ENCODE measurements at regions not wholly inside any gene's neighbourhood (a gene's known extent, or its start where the extent isn't known, plus 50 kb on each side); places are given as distances from the start of the nearest gene placed in this dataset.

GRCh38 chrX:9180623-9181022 lies 146.7 kb upstream of the FAM9B start:
- H3K79me2 ChIP-seq (ENCODE audit: control insufficient read depth, insufficient read depth, low read length): no peaks in the 10 kb centered on the region
- no peaks in the 10 kb centered on the region for H3K4me1 Mint-ChIP-seq

GRCh38 chrX:9182041-9182440 lies 148.1 kb upstream of the FAM9B start:
- H3K4me2 ChIP-seq (replicated peaks; ENCODE audit: low read depth, low read length, poor library complexity, severe bottlenecking): no peak overlapping the region
- no peaks in the 10 kb centered on the region for H4K20me1 ChIP-seq (ENCODE audit: control insufficient read depth, insufficient read depth, low read length, poor library complexity, severe bottlenecking)
- no peaks in the 10 kb centered on the region for H3K36me3 ChIP-seq (replicated peaks in 1 of 2; ENCODE audit: control extremely low read depth in 1 of 2, control insufficient read depth in 1 of 2, extremely low read depth in 1 of 2, insufficient read depth in 2 of 2, low read length in 1 of 2)
- TF ChIP-seq EZH2 (IDR thresholded peaks at IDR 0.05; ENCODE audit: borderline replicate concordance, insufficient read depth, low read depth, low read length, poor library complexity, severe bottlenecking) (no peak), CTCF (IDR thresholded peaks at IDR 0.05) (no peak)
- WGBS (ENCODE audit: insufficient coverage): no CpG with 5 or more reads among the region's 3 CpGs
- no peak overlapping the region for H3K27ac ChIP-seq (ENCODE audit: low read length in 2 of 2)
- ATAC-seq (ENCODE audit: low read depth): no peak
- ChIA-PET POLR2A (no interaction called here), CTCF (no interaction called here)
- no peaks in the 10 kb centered on the region for H3K9me3 ChIP-seq (ENCODE audit: control extremely low read depth in 1 of 3, control insufficient read depth in 2 of 3, insufficient read depth in 1 of 3, low read length in 2 of 3)
- H3K9ac ChIP-seq (ENCODE audit: low read length): no peak overlapping the region
- Mint-ChIP-seq H3K9me3 (ENCODE audit: insufficient read depth) (peaks cover 5% of the 10 kb centered on the region), H3K4me1 (no peaks in the 10 kb centered on the region), H3K27ac (no peak overlapping the region), H3K4me3 (no peak overlapping the region), H3K27me3 (peaks cover 16% of the 10 kb centered on the region)
- H3K4me3 ChIP-seq (ENCODE audit: control extremely low read depth in 1 of 5, extremely low read depth in 1 of 5, insufficient read depth in 1 of 5, low read depth in 2 of 5, low read length in 4 of 5): no peak overlapping the region
- H3K27me3 ChIP-seq (replicated peaks in 1 of 4; ENCODE audit: control extremely low read depth in 1 of 4, control insufficient read depth in 3 of 4, insufficient read depth in 4 of 4, low read length in 3 of 4): peaks cover 0 to 3% (median 3%) of the 10 kb centered on the region in 4 experiments
- no peaks in the 10 kb centered on the region for H3K4me1 ChIP-seq (ENCODE audit: control insufficient read depth in 2 of 2, insufficient read depth in 2 of 2, low read length in 2 of 2)
- intact Hi-C loops (cut with micrococcal nuclease): no loop called here
- H3K79me2 ChIP-seq (ENCODE audit: control insufficient read depth, insufficient read depth, low read length): no peaks in the 10 kb centered on the region
- no peak for DNase-seq
- no peak overlapping the region for H2AFZ ChIP-seq (ENCODE audit: insufficient read depth, low read depth, low read length, poor library complexity, severe bottlenecking)

More at GRCh38 chrX:9180623-9181022, 146.7 kb upstream of the FAM9B start:
- ChIA-PET POLR2A (no interaction called here), CTCF (interaction anchor here (1.3 kb wide), 1 partner anchor 209 kb away, joined by 4 read pairs; no protein-coding TSS in a partner anchor)
- no peak overlapping the region for H3K27ac ChIP-seq (ENCODE audit: low read length in 2 of 2)
- H3K36me3 ChIP-seq (replicated peaks in 1 of 2; ENCODE audit: control extremely low read depth in 1 of 2, control insufficient read depth in 1 of 2, extremely low read depth in 1 of 2, insufficient read depth in 2 of 2, low read length in 1 of 2): no peaks in the 10 kb centered on the region
- H3K4me3 ChIP-seq (ENCODE audit: control extremely low read depth in 1 of 5, extremely low read depth in 1 of 5, insufficient read depth in 1 of 5, low read depth in 2 of 5, low read length in 4 of 5): no peak overlapping the region
- no peak overlapping the region for H3K9ac ChIP-seq (ENCODE audit: low read length)
- Mint-ChIP-seq H3K9me3 (ENCODE audit: insufficient read depth) (peaks cover 5% of the 10 kb centered on the region), H3K4me3 (no peak overlapping the region), H3K27ac (no peak overlapping the region), H3K27me3 (peaks cover 12% of the 10 kb centered on the region)
- DNase-seq (no peak), ATAC-seq (ENCODE audit: low read depth) (no peak)
- no peaks in the 10 kb centered on the region for H3K9me3 ChIP-seq (ENCODE audit: control extremely low read depth in 1 of 3, control insufficient read depth in 2 of 3, insufficient read depth in 1 of 3, low read length in 2 of 3)
- H3K4me1 ChIP-seq (ENCODE audit: control insufficient read depth in 2 of 2, insufficient read depth in 2 of 2, low read length in 2 of 2): no peaks in the 10 kb centered on the region
- 85% methylated on average over 3 of the region's 3 CpGs for WGBS (ENCODE audit: insufficient coverage)
- intact Hi-C loops (cut with micrococcal nuclease): no loop called here
- H3K4me2 ChIP-seq (replicated peaks; ENCODE audit: low read depth, low read length, poor library complexity, severe bottlenecking): no peak overlapping the region
- H3K27me3 ChIP-seq (replicated peaks in 1 of 4; ENCODE audit: control extremely low read depth in 1 of 4, control insufficient read depth in 3 of 4, insufficient read depth in 4 of 4, low read length in 3 of 4): peaks cover 0 to 3% (median 2%) of the 10 kb centered on the region in 4 experiments
- TF ChIP-seq CTCF (IDR thresholded peaks at IDR 0.05): no peak
- no peak for TF ChIP-seq EZH2 (IDR thresholded peaks at IDR 0.05; ENCODE audit: borderline replicate concordance, insufficient read depth, low read depth, low read length, poor library complexity, severe bottlenecking)
- no peaks in the 10 kb centered on the region for H4K20me1 ChIP-seq (ENCODE audit: control insufficient read depth, insufficient read depth, low read length, poor library complexity, severe bottlenecking)
- H2AFZ ChIP-seq (ENCODE audit: insufficient read depth, low read depth, low read length, poor library complexity, severe bottlenecking): no peak overlapping the region

All from B cell (primary cell).